ENCODE measurements at regions not wholly inside any gene's neighbourhood (a gene's known extent, or its start where the extent isn't known, plus 50 kb on each side); places are given as distances from the start of the nearest gene placed in this dataset.
"Not testable (repeated sequence)": the region's sequence is repeated elsewhere in the genome, so short reads cannot be mapped to it uniquely, and the experiment has no call there.

GRCh38 chr2:90047776-90048175, 1356.3 kb downstream of the RPIA start:
- not testable (repeated sequence) for TF ChIP-seq CTCF (optimal IDR thresholded peaks at IDR 0.05 in 1 of 3, IDR thresholded peaks at IDR 0.05 in 1 of 3, conservative IDR thresholded peaks at IDR 0.05 in 1 of 3; ENCODE audit: extremely low read depth in 1 of 3, insufficient read depth in 2 of 3, low read length in 3 of 3); EZH2 (IDR thresholded peaks at IDR 0.05; ENCODE audit: low read length)

Data from keratinocyte (primary cell).